Mucosa of descending colon (tissue), 3 donors: ENCODE measurements at regions not wholly inside any gene's neighbourhood (a gene's known extent, or its start where the extent isn't known, plus 50 kb on each side); places are given as distances from the start of the nearest gene placed in this dataset.
"Not testable (repeated sequence)": the region's sequence is repeated elsewhere in the genome, so short reads cannot be mapped to it uniquely, and the experiment has no call there.

ENCODE experiments used
- ATAC-seq: fragments of 200-7000 bp; cut with Tn5 transposase; one replicate; pipeline ENCODE4 v1.9.1; 2020; ENCODE audit warnings: mild to moderate bottlenecking, moderate library complexity
- DNase-seq, 3 donors: peaks; one replicate each; pipeline ENCODE4 v3.0.0-alpha.2; 2020
- H3K36me3 ChIP-seq: fragments of 200-600 bp; one replicate; pipeline ENCODE4 v1.8.0; 2021; ENCODE audit warnings: low read depth, mild to moderate bottlenecking
- H3K4me1 ChIP-seq: fragments of 200-600 bp; one replicate; pipeline ENCODE4 v1.8.0; 2021; ENCODE audit warnings: low read depth, mild to moderate bottlenecking
- H3K4me3 ChIP-seq: fragments of 200-600 bp; one replicate; pipeline ENCODE4 v1.8.0; 2021; ENCODE audit warnings: mild to moderate bottlenecking
- H3K9me3 ChIP-seq: fragments of 200-600 bp; one replicate; pipeline ENCODE4 v1.8.0; 2021; ENCODE audit warnings: mild to moderate bottlenecking
- CTCF ChIP-seq: fragments of 200-600 bp; IDR thresholded peaks from one replicate; pipeline ENCODE4 v1.8.0; 2022; ENCODE audit warnings: antibody characterized with exemption, mild to moderate bottlenecking
- intact Hi-C, 2 donors: fragments of 100-400 bp; cut with DNase I in 1 of 2; cut with micrococcal nuclease in 1 of 2; formaldehyde crosslinking; loops; one replicate each; pipeline versions ENCODE4 v1.11.0 to v1.11.1; 2022; cut with DNase I, micrococcal nuclease
- donor health status: DM: no; HTN: no; CAD: no; lungs with moderate emphysema.
- donor health status: DM: no; HTN: no; CAD: no.
- donor health status: DM: no; HTN: yes; CAD: no.

- Histone ChIP-seq H3K4me3 (no peak overlapping the region), H3K9me3 (peaks cover 6% of the 10 kb centered on the region), H3K4me1 (no peaks in the 10 kb centered on the region), H3K36me3 (no peaks in the 10 kb centered on the region)
- ATAC-seq (no peak), DNase-seq (no peak)
- intact Hi-C loops = no loop called here
- TF ChIP-seq CTCF = no peak
Observed at GRCh38 chr11:21976210-21976609, 216.7 kb upstream of the ANO5 start.

- ATAC-seq (no peak), DNase-seq (no peak)
- H3K9me3 ChIP-seq = no peaks in the 10 kb centered on the region
- no peak for TF ChIP-seq CTCF
- intact Hi-C loops = no loop called here
- H3K4me3 ChIP-seq = no peak overlapping the region
- no peaks in the 10 kb centered on the region for H3K36me3 ChIP-seq
- no peaks in the 10 kb centered on the region for H3K4me1 ChIP-seq
Observed at GRCh38 chr11:21983431-21983830, 209.5 kb upstream of the ANO5 start.

GRCh38 chr11:21986361-21986760 lies 206.5 kb upstream of the ANO5 start:
- TF ChIP-seq CTCF = no peak
- ATAC-seq (no peak), DNase-seq (no peak)
- intact Hi-C loops = no loop called here
- Histone ChIP-seq H3K9me3 (no peaks in the 10 kb centered on the region), H3K4me1 (no peaks in the 10 kb centered on the region), H3K4me3 (no peak overlapping the region), H3K36me3 (no peaks in the 10 kb centered on the region)

GRCh38 chr11:21987261-21987660 lies 205.6 kb upstream of the ANO5 start:
- TF ChIP-seq CTCF = no peak
- ATAC-seq = no peak
- intact Hi-C loops = no loop called here

GRCh38 chr11:21988477-21988876 lies 204.4 kb upstream of the ANO5 start:
- no peak for ATAC-seq
- Histone ChIP-seq H3K9me3 (no peaks in the 10 kb centered on the region), H3K36me3 (no peaks in the 10 kb centered on the region), H3K4me3 (no peak overlapping the region), H3K4me1 (no peaks in the 10 kb centered on the region)
- DNase-seq = no peak
- no peak for TF ChIP-seq CTCF
- intact Hi-C loops = no loop called here

More at GRCh38 chr11:21987261-21987660, 205.6 kb upstream of the ANO5 start:
- Histone ChIP-seq H3K4me1 (no peaks in the 10 kb centered on the region), H3K9me3 (no peaks in the 10 kb centered on the region), H3K4me3 (no peak overlapping the region), H3K36me3 (no peaks in the 10 kb centered on the region)
- DNase-seq = no peak

- H3K9me3 ChIP-seq = peaks cover 19% of the 10 kb centered on the region
- intact Hi-C loops, H3K36me3 ChIP-seq, ATAC-seq, H3K4me3 ChIP-seq, DNase-seq, H3K4me1 ChIP-seq: not testable (repeated sequence)
Observed at GRCh38 chr11:22001803-22002202, 191.1 kb upstream of the ANO5 start.
